GM23248 (cell line): ENCODE measurements at regions not wholly inside any gene's neighbourhood (a gene's known extent, or its start where the extent isn't known, plus 50 kb on each side); places are given as distances from the start of the nearest gene placed in this dataset.
A peak's percentile ranks its signal among the peaks of the same experiment; 100 is the strongest.

Source experiments
- DNase-seq: peaks from one replicate; pipeline ENCODE4 v3.0.0-alpha.2; 2015
- H2AFZ ChIP-seq: fragments of 200-600 bp; sonication (generic); 2 replicates; pipeline ENCODE4 v1.6.1; 2016; ENCODE audit warnings: antibody characterized with exemption
- H3F3A ChIP-seq: fragments of 200-600 bp; sonication (generic); 2 replicates; pipeline ENCODE4 v1.6.1; 2016; ENCODE audit warnings: mild to moderate bottlenecking, antibody characterized with exemption, mixed run types; ENCODE audit not compliant: insufficient read depth
- H3K27ac ChIP-seq: fragments of 200-600 bp; sonication (generic); 2 replicates; pipeline ENCODE4 v1.5.1; 2016; ENCODE audit warnings: mild to moderate bottlenecking
- H3K27me3 ChIP-seq: fragments of 200-600 bp; sonication (generic); replicated peaks from 2 replicates; pipeline ENCODE4 v1.6.1; 2016; ENCODE audit warnings: mild to moderate bottlenecking; ENCODE audit not compliant: insufficient read depth
- H3K36me3 ChIP-seq: fragments of 200-600 bp; sonication (generic); 2 replicates; pipeline ENCODE4 v1.6.1; 2016; ENCODE audit warnings: low read depth, mild to moderate bottlenecking
- H3K4me1 ChIP-seq: fragments of 200-600 bp; sonication (generic); 2 replicates; pipeline ENCODE4 v1.6.1; 2016; ENCODE audit warnings: mild to moderate bottlenecking; ENCODE audit not compliant: insufficient read depth
- H3K4me2 ChIP-seq: fragments of 200-600 bp; sonication (generic); one replicate; pipeline ENCODE4 v1.6.1; 2016; ENCODE audit warnings: mild to moderate bottlenecking; ENCODE audit not compliant: unreplicated experiment
- H3K4me3 ChIP-seq: fragments of 200-600 bp; sonication (generic); 2 replicates; pipeline ENCODE4 v1.5.1; 2016; ENCODE audit warnings: mild to moderate bottlenecking
- H3K79me2 ChIP-seq: fragments of 200-600 bp; sonication (generic); 2 replicates; pipeline ENCODE4 v1.6.1; 2016; ENCODE audit warnings: mild to moderate bottlenecking; ENCODE audit not compliant: insufficient read depth
- H3K9ac ChIP-seq: fragments of 200-600 bp; sonication (generic); 2 replicates; pipeline ENCODE4 v1.6.1; 2016; ENCODE audit warnings: mild to moderate bottlenecking
- H3K9me2 ChIP-seq: fragments of 200-600 bp; sonication (generic); 2 replicates; pipeline ENCODE4 v1.6.1; 2016; ENCODE audit warnings: mixed run types, mild to moderate bottlenecking, moderate library complexity; ENCODE audit not compliant: insufficient read depth
- H3K9me3 ChIP-seq: fragments of 200-600 bp; sonication (generic); one replicate; pipeline ENCODE4 v1.6.1; 2017; ENCODE audit warnings: low read depth
- H4K20me1 ChIP-seq: fragments of 200-600 bp; sonication (generic); 2 replicates; pipeline ENCODE4 v1.6.0; 2016; ENCODE audit not compliant: insufficient read depth
- EZH2 ChIP-seq: fragments of 200-600 bp; sonication (generic); IDR thresholded peaks from 2 replicates; pipeline ENCODE4 v1.6.1; 2018; ENCODE audit warnings: antibody characterized with exemption, mild to moderate bottlenecking; ENCODE audit not compliant: insufficient read depth, poor library complexity, severe bottlenecking
- EZH2phosphoT487 ChIP-seq: fragments of 200-600 bp; sonication (generic); IDR thresholded peaks from 2 replicates; pipeline ENCODE4 v1.6.1; 2018; ENCODE audit warnings: antibody characterized with exemption, moderate library complexity, mild to moderate bottlenecking, low read depth; ENCODE audit not compliant: insufficient read depth
- WGBS, 2 experiments: methylation state at CpG; one replicate each; pipeline ENCODE4 v1.1.6; 2015 to 2017; ENCODE audit warnings: low lambda C conversion rate in 2 of 2, low coverage in 1 of 2; ENCODE audit errors: missing lambda C conversion rate in 2 of 2; 5-methylcytosine and 5-hydroxymethylcytosine counted together
- in situ Hi-C: fragments of 300-500 bp; cut with MboI; formaldehyde crosslinking; loops from 2 replicates; pipeline ENCODE4 v1.15.0; 2020

DNA sequence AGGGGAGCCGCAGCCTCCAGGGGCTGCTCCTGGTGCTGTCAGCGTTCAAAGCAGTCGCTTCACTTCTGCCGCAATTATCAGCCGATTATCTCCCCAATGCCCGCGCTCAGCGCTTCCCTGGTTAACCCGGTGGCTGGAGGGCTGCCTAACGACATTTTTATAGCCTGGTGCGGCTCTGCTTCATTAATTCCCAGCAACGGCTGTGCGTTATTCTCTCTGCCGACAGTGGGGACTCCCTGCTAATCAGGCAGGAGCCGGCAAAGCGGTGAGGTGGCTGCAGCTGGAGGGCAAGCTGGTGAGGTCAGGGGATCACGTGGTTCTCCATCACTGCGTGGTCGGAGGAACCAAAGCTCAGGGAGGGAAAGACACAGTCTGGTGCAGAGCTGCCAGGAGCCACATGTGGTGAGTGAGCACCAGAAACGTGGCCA, 62.9 kb downstream of the GLRX5 start:
- Histone ChIP-seq H3K9me3 (no peaks in the 10 kb centered on the region), H3K9ac (no peak overlapping the region), H3K9me2 (no peaks in the 10 kb centered on the region), H3F3A (no peaks in the 10 kb centered on the region), H3K36me3 (no peaks in the 10 kb centered on the region), H3K79me2 (no peaks in the 10 kb centered on the region), H3K27ac (no peak overlapping the region), H3K4me1 (no peaks in the 10 kb centered on the region), H3K27me3 (0 out of 2 replicates have a peak, but pooled peaks cover 10% of the 10 kb centered on the region), H4K20me1 (no peaks in the 10 kb centered on the region), H3K4me2 (no peak overlapping the region), H2AFZ (0 out of 2 replicates have a peak overlapping the region, but pooled peaks have one; percentile 48), H3K4me3 (peak overlapping the region; percentile 40; the same call in 1 of the 2 replicates)
- 4 to 6% methylated on average over 20 of the region's 20 CpGs for WGBS, 2 experiments
- TF ChIP-seq EZH2 (no peak), EZH2phosphoT487 (no peak)
- peak; percentile 65 for DNase-seq
- in situ Hi-C loops, result no loop called here

DNA sequence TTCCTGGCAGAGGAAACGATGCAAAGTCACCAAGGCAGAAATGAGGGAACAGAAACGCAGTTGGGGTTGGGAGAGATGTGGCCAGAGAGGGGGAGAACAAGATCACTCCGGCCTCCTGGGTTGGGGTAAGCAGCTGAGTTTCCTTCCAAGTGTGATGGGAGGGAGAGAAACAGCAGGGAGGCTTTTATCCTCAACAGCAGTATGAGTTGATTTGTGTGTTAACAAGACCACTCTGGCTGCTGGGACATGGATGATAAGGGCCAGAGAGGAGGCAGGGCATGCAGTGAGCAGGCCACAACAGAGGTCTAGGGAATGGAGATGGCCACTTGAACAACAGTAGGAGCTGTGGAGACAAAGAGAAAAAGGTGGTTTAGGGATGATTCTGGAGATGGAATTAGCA, 66.8 kb downstream of the GLRX5 start:
- Histone ChIP-seq H3K9ac (no peak overlapping the region), H4K20me1 (no peaks in the 10 kb centered on the region), H3K36me3 (no peaks in the 10 kb centered on the region), H3K4me1 (no peaks in the 10 kb centered on the region), H3K79me2 (no peaks in the 10 kb centered on the region), H3K9me2 (no peaks in the 10 kb centered on the region), H3K27me3 (peaks cover 24% of the 10 kb centered on the region), H3K4me3 (no peak overlapping the region), H2AFZ (no peak overlapping the region), H3K27ac (no peak overlapping the region), H3K4me2 (no peak overlapping the region), H3F3A (no peaks in the 10 kb centered on the region), H3K9me3 (no peaks in the 10 kb centered on the region)
- DNase-seq, result no peak
- WGBS, 2 experiments, result 5% methylated on average over 3 of the region's 3 CpGs
- in situ Hi-C loops, result no loop called here
- TF ChIP-seq EZH2 (no peak), EZH2phosphoT487 (no peak)

GRCh38 chr14:95603415-95603814, 68.6 kb downstream of the GLRX5 start:
- no peaks in the 10 kb centered on the region for H3K9me3 ChIP-seq
- H3K27ac ChIP-seq, result no peak overlapping the region
- no peak overlapping the region for H3K4me2 ChIP-seq
- H2AFZ ChIP-seq, result no peak overlapping the region
- no peaks in the 10 kb centered on the region for H3K9me2 ChIP-seq
- H3K4me1 ChIP-seq, result no peaks in the 10 kb centered on the region
- in situ Hi-C loops, result no loop called here
- no peaks in the 10 kb centered on the region for H4K20me1 ChIP-seq
- H3K27me3 ChIP-seq, result peaks cover 20% of the 10 kb centered on the region
- no peaks in the 10 kb centered on the region for H3K36me3 ChIP-seq
- H3K9ac ChIP-seq, result no peak overlapping the region
- 19 to 39% methylated on average over 2 of the region's 2 CpGs for WGBS, 2 experiments
- H3K79me2 ChIP-seq, result no peaks in the 10 kb centered on the region
- DNase-seq, result no peak
- H3K4me3 ChIP-seq, result no peak overlapping the region
- H3F3A ChIP-seq, result no peaks in the 10 kb centered on the region
- TF ChIP-seq EZH2 (no peak), EZH2phosphoT487 (no peak)

DNA sequence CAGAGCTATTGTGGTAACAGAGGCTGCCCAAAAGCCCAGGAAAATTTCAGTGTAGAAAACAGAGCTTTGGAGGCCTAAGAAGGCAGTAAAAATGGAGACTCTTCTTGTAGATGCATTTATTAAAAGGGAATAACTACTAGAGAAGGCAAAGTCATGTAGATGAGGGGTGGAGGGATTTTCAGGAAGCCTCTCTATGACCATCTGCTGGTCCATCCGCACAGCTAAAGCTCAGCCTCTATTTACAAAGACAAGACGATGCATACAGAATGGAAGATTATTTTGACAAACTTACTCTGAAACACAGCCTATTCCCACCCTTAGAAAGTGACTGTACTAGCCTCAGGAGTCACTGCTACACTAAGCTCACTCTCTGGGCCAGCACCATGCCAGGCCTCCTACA, 71.4 kb downstream of the GLRX5 start:
- H3K27me3 ChIP-seq, result peaks cover 19% of the 10 kb centered on the region
- H3K4me1 ChIP-seq, result no peaks in the 10 kb centered on the region
- H3K9ac ChIP-seq, result no peak overlapping the region
- H3K9me3 ChIP-seq, result no peaks in the 10 kb centered on the region
- WGBS, 2 experiments, result 69% methylated on average over 2 of the region's 2 CpGs
- H3K4me2 ChIP-seq, result no peak overlapping the region
- no peak overlapping the region for H3K4me3 ChIP-seq
- TF ChIP-seq EZH2phosphoT487, result no peak
- no peak for TF ChIP-seq EZH2
- no peaks in the 10 kb centered on the region for H3F3A ChIP-seq
- no peak overlapping the region for H3K27ac ChIP-seq
- no peaks in the 10 kb centered on the region for H3K36me3 ChIP-seq
- no peaks in the 10 kb centered on the region for H3K9me2 ChIP-seq
- no peaks in the 10 kb centered on the region for H3K79me2 ChIP-seq
- in situ Hi-C loops, result no loop called here
- no peak for DNase-seq
- H4K20me1 ChIP-seq, result no peaks in the 10 kb centered on the region
- H2AFZ ChIP-seq, result no peak overlapping the region
